LoVo (cell line): ENCODE measurements at regions not wholly inside any gene's neighbourhood (a gene's known extent, or its start where the extent isn't known, plus 50 kb on each side); places are given as distances from the start of the nearest gene placed in this dataset.
A peak's percentile ranks its signal among the peaks of the same experiment; 100 is the strongest.
"Not testable (repeated sequence)": the region's sequence is repeated elsewhere in the genome, so short reads cannot be mapped to it uniquely, and the experiment has no call there.

Source experiments
- DNase-seq: peaks from one replicate; pipeline ENCODE4 v3.0.0-alpha.2; 2016; ENCODE audit warnings: low spot score

DNA sequence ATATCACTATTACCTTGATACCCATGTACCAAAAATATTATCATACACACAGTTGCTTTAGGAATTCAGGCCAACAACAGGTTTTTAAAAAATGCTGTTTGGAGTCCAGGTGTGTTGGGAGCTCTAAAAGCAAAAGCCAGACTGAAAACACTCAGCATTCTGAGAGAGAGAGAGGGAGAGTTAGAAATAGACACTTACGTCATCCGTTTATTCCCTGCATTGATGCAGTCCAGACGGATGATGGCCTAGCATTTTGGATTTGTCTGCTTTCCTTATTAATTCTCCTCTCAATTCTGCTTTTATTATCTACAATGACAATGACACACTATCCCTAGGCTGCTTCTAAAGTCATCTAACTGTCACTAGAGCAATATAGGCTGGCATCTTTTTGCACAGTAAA lies 358.3 kb upstream of the BOD1L1 start:
- DNase-seq: no peak

DNA sequence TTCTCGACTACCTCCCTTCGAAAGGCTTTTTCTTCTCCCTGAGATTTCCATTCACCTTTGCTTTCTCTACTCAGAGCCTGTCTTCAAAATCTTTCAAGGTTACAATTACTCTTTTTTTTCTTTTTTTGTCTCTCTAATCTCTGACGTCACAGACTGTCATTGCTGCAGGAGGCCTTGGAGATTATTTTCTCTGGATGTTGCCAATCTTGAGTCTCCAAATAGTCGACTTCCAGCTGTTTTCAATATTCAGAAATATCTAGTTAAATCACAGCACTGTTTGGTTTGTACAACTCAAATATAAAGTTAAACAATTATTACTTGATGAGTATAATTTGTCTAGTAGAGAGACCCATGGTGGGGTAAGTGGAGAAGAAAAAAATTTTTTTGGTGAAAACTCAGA lies 359.0 kb upstream of the BOD1L1 start:
- no peak for DNase-seq

DNA sequence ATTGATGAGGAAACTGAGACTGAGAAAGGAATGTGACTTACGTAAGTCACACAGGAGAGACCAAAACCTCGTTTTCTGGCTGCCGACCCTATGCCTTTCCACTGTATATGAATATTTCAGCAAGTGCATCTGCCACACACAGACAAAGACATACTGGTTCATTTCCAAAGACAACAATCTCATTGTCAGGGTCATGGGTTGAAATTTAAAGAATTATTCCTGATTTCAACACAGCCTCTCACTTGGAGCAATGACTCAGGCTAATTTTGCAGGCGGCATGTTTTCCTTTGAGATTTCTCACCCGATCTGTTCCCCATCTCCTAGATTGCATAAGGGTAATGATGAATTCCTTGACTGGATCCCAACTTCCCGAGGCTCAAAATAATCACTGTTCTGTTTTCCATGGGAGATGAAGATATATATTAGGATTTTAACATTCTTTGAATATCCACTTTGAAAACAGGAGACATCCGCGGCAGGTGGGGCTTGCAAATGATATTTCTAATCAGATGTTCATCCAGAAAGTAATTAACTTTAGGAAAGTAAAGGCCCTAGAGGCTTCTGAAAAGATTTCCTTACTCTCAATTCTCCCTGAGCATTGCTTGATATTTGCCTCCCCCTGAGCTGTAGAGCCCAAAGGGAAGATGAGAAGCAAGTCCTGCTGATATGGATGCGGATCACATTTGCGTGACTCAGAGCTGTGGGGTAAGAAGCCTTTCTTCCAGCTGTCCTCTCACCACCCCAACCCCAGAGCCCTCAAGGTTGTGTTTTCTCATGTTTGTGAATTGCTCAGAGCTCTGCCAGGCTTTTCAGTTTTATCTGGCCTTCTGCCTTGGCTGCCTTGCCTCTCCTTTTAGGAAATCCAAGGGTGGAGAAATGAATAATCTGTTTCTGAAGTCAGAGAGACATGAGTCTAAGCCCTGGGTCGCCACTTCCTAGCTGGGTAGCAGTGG lies 361.1 kb upstream of the BOD1L1 start:
- no peak for DNase-seq

DNA sequence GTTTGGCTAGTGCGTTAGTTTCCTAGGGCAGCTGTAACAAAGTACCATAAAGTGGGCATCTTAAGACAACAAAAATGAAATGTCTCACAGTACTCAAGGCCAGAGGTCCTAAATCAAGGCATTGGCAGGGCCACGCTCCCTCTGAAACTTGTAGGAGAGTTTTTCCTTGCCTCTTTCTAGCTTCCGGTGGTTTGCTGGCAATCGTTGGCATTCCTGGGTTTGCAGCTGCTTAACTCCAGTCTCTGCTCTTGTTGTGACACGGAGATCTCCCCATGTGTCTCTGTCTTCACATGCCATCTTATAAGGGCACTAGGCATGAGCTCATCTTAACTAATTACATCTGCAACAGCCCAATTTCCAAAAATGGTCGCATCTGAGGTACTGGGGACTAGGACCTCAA lies 362.0 kb upstream of the BOD1L1 start:
- DNase-seq: no peak

DNA sequence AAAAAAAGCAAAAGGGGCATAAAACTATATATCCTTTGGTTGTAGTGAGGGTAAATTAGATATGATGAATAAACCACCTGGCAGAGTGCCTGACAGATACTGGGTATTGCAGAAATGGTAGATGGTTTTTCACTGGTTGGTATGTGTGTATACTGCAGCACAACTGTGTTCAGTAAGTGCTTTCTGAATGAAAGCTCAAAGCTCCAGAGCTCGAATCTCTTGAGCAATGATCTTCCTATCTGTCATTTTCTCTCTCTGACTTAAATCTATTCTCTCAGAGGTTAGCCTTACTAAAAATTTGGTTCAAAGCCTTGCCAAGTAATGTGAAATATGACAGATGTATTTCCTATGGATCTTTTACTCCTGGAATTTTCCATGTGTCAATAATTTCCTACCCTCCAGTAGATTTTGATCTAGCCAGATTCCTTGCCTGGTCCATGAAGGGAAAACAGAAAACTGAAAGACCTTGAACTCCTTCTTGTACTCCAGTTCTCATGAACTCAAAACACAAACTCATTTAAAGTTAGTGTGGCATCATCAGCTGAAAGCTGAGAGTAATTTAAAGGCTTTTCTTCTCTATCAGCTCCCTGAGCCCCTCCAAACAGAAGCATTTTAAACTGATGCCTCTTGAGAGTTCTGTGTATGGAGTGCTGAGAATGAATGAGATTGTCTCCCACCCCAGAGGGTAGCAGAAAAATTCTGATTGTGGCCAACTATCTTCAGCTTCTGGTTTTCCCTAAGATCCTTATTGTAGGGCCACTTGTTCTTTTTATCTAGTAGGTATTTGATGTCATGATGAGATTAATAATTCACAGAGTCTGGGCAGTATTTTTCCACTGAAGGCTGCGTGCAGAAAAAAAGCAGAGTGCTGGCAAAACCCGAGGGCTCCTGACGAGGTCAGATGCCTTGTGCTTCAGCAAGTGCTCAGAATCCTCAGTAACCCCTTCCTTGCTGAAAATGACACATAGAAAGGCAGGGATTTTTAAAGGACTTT lies 363.4 kb upstream of the BOD1L1 start:
- peak; percentile 25 for DNase-seq

DNA sequence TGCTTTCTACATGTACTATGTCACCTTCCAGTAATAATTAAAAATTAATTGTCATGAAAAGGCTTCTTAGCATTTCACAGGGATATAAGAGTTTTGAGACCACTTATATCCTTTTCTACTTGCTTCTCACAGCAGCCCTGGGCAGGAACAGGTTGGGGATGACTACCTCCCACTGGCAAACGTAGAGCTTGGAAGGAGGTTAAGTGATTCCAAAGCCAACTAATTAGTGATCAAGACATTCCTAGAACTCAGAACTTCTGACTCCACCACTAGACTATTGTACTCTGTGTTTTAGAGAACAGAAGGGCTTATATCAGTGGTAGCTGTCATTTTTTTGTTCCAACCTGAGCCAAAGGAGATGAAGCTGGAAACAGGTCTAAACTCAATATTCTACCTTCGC lies 364.5 kb upstream of the BOD1L1 start:
- DNase-seq: no peak

DNA sequence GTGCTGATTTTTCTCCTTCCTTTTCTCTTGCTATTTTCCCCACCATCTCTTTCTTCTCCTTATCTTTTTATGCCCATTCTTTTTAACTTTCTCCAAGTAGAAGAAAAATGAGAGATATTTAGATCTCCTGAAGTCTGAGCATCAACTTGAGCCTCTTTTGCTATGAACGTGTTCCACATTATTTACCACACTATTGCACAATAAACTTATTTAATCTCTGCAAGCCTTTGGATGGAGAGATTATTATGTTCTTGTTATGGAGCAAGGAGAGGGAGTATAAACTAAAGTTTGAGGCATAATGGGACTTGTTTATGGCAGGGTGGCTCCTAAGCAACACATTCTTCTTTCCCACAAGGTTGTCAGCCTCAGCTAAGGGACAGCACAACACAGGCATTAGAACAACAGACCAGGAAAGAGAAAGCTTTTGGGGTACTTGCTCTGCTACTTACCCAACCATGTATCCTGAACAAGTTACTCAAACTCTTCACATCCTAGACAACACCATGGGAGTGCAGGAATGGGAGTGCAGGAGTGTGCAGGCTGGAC lies 365.5 kb upstream of the BOD1L1 start:
- DNase-seq: no peak

DNA sequence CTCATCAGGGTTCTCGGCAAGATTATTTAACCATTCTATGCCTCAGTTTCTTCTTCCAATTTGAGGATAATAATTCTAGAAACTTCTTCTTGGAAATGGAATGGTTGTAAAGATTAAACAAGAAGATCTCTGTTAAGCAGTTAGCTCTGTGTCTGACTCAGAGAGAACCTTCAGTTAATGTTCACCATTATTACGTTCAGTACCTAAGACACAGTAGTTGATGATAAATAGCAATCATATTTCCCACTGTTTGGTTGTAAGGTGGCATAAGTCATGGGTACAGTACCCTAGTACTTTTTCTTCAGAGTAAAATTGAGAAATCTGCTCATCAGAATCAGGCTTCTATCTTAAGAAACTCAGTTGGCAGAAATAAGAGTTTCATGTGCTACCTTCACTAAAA lies 366.5 kb upstream of the BOD1L1 start:
- DNase-seq: no peak

DNA sequence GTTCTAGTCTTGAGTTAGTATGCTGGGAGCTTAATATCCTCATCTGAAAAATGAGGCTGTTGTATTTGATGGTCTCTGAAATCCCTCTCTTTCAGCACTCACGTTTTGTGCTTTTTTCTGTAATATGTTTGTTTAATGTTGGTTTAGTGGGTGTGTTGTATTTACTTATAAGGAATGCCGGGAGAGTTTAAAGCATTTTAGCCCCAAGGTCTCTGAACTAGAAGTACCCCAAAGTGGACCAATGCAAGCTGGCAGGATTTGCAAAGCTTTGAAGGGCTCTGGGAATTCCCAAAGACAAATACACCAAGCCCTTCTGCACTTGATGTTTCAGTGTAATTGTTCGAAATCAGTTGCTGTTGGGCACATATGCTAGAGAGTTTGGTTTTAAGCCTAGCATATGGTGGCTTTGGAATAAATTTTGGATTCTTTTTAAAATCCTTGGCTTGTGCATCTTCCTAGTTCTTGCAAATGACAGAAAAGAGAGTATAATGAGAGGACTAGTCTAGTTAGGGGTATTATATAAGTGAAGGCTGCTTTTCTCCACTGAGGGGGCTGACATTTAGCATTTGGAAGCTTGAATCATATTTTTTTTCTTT lies 371.4 kb upstream of the BOD1L1 start:
- DNase-seq: no peak

DNA sequence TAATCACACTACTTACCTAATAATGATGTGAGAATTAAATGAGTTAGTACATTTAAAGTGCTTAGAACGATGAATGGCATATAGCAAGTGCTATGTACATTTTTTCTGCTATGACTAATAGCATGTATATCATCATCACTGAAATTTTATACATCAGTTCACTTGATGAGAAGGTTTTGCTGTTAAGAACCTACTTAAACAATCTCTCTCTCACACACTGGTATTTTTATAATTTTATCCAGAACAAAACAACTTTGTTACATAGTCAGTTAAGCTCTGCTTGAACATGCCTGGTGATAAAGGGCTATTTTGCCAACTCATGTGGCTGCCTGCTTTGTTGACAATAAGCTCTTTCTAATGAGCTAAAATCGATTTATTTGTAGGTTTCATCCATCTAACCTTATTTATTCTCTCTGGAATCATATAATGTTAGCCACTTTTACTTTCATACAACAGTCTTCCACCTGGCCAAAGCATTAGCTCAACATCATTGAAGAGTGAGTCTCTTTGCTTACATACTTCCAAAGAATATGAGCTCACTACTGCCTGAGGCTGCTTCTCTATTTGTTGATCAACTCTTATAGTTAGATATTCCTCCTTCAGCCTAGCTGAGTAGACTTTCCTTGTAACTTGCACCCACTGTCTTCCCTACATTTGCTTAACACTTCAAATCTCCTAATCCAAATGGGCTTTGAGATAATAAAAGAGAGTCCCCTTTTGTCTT lies 372.7 kb upstream of the BOD1L1 start:
- no peak for DNase-seq

DNA sequence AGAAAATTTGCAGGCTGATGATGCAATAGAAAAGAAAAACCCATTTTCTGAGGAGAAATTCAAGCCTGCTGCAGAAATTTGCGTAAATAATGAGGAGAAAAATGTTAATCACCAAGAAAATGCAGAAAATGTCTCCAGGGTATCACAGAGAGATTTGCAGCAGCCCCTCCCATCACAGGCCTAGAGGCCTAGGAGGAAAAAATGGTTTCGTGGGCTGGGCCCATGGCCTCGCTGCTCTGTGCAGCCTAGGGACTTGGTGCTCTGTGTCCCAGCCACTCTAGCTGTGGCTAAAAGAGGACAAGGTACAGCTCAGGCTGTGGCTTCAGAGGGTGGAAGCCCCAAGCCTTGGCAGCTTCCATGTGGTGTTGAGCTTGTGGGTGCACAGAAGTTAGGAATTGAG lies 374.8 kb upstream of the BOD1L1 start:
- DNase-seq: not testable (repeated sequence)

DNA sequence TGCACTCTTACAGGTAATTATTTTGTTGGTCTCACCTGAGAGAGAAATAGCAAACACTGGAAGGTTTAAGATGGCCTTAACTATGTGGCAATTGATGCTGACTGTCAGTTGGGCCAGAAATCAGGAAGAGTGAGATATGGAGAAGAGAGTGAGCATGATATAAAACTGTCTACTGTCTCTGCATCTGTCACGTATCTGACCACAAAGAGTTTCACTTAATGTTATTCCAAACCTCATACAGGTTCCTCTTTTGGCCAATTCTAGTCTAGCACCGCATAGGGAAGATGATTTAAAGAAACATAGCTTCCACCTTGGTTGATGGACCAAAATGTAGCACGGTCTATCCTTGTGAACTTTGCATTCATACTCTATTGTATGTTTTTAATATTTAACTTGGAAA lies 381.0 kb upstream of the BOD1L1 start:
- no peak for DNase-seq

DNA sequence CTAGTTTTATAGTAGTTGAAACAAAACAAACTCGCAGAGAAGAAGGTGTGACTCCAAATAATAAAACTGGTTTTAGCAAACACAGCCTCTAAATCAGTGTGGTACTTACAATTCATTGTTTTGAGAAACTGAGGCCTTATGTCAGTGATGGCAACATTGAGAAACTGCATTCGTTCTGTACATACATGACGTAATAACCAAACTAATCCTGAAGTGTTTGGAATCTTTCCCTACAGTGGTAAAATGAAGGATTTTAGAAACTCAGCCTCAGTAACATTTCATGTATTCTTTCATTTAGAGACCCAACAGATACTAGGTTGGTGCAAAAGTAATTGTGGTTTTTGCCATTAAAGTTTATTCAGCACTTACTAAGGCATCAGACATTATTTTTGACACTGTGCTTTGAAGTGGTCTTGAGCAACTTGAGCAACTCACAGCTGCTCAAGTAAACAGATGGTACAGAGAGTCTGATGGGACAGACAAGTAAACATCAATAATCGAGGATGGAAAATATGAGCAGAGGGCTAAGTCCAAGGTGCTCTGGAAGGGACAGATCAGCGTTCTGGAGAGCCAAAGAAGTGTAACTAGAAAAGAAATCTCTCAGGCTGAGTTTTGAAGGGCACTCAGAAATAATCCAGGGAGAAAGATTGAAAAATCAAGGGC lies 390.8 kb upstream of the BOD1L1 start:
- DNase-seq: no peak

DNA sequence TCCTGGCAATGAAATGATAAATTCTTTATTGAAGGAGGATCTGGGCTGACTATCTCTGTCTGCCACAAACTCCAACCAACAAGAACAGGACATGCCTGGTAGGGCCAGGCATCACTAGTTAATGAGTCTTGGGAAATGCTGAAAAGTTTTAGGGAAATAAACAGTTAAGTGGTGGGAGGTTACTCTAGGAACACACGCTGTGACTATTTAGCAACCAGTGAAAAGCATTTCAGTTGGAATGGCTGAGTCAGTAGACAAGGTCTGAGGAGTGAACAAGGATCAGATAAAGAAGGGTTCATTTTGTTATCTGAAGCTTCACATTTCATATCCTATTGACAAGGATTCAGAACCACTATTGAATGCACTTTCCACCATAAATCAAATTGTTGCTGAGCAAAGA lies 394.9 kb upstream of the BOD1L1 start:
- no peak for DNase-seq

DNA sequence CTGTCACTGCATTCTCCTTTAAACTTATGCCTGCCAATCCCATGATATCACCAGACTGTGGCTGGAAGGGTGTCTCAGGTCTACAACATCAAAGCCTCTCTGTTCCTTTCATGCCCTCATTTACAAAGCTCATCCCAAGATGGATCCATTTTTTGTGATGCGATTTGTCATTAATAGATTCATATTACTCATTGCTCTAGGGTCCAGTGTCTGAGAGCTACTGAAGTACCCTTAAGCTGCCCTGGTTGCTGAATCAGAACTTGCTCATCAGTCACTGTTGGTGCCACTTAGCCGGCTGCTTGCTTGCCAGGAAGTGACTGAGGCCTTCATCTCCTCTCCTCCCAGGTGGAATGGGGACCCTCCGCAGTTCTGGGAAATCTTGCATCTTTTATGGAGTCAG lies 395.5 kb upstream of the BOD1L1 start:
- DNase-seq: no peak

DNA sequence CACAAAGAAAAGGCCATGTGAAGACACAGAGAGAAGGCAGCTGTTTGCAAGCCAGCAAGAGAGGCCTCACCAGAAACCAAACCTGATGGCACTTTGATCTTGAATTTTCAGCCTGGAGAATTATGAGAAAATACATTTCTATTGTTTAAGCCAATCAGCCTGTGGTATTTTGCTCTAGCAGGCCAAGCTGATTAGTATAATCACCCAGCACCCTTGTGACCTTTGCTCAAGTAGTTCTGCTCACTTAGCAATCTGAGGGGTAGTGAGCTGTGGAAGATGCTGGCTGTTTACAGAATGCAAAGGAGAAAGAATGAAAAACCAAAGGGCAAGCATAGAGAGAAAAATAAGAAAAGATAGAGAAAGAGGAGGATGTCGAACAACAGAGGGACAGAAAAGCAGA lies 396.4 kb upstream of the BOD1L1 start:
- DNase-seq: no peak

DNA sequence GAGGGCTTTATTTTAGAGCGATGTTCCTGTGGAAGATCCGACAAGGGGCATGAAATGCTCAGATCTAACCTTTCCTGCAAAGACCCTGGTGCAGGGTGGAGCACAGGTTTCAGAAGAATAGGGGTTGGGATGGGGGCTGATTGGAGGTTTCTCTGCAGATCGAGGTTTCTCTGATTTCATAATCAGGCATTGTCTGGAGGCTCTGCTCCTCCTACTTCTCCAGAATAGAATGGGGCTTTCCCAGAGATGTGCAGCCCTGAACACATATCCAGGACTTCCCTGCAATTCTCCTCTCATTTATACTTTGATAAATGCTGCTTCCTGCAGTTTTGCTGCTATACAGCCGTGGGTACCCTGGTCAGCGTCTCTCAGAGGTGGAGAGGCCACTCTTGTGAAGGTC lies 397.6 kb upstream of the BOD1L1 start:
- no peak for DNase-seq

DNA sequence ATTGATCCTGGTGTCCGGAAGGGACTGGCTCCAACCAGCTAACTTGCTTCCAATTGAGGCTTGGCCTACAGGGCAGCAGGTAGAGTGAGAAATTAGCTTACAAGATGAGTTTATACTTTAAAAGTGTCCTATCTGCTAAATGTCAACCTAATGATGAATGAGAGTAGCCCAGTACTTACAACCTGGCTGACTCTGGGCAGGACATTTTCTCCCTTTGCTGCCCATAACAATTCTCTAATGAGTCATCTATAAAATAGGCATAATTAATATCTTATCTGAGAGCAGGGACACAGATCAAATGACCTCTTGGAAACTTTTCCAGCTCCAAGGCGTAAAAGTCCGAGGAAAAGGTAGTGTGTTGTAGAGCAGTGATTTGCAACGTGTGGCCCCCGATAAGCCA lies 398.4 kb upstream of the BOD1L1 start:
- DNase-seq: no peak

DNA sequence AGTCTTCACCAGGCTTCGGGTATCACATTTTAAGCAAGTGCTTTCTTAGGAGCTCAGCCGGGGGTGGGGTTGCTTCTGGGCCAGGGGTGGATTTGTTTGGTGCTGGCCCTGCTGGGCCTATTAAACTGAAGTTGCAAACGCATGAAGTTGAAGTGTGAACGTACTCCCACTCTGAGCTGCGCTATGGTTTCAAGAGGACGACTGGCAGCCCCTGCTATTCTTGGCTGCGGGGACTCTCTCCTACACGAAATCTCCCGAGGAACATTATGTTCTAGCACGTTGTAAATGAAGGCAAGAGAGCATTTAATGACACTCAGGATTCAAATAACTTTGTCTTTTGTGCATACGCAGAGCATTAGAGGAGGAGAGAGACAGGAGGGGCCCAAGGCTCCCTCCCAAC lies 401.3 kb upstream of the BOD1L1 start:
- no peak for DNase-seq

DNA sequence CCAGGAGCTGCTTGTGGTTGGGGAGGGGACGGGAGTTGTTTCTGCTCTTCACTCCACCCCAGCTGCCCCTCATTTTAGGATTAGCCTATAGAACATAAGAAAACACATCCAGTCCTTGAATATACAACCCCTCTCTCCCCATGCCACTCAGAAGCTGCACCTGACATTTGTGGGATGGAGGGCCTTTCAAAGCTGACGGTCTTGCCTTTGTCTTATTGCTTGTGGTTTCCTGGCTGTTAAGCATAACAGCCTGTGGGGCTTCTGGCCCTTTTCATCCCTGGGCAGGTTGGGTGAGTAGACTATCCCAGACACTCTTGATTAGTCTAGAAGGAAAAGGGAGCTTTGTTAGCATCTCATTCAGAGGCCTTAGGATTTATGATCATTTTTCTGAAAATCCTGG lies 407.6 kb upstream of the BOD1L1 start:
- DNase-seq: no peak

DNA sequence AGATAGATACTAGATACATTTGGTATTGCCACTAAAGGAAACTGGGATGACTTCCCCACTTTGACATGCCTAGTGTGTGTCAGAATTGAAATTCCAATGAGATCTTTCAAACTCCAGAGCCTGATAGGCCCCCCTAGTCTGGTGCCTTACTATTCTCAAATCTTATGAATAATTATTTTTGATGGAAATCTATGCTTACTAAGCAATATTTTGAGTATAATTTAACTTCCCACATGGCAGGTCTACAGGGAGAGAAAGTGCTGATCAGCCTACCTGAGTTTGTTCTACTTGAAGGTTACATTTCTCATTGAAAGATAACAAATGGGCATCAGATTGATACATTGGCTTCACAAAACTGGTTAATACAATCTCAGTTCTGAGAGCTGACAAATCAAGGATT lies 415.7 kb upstream of the BOD1L1 start:
- no peak for DNase-seq
